OCI-LY3 (cell line): ENCODE measurements at regions not wholly inside any gene's neighbourhood (a gene's known extent, or its start where the extent isn't known, plus 50 kb on each side); places are given as distances from the start of the nearest gene placed in this dataset.

Experiments used
- H2AFZ ChIP-seq: fragments of 200-600, 300-600 bp; shearing (Covaris generic); 2 replicates; pipeline ENCODE4 v1.6.0; 2014; ENCODE audit warnings: antibody characterized with exemption, low read depth, low read length
- H3K27ac ChIP-seq: fragments of 200-600, 300-600 bp; sonication (generic); 2 replicates; pipeline ENCODE4 v1.5.1; 2014; ENCODE audit warnings: mild to moderate bottlenecking, low read length, moderate library complexity, mixed read lengths
- H3K27me3 ChIP-seq: fragments of 200-600, 300-600 bp; sonication (generic); 2 replicates; pipeline ENCODE4 v1.6.1; 2014; ENCODE audit warnings: low read depth, low read length, mixed read lengths
- H3K36me3 ChIP-seq: fragments of 200-600, 300-600 bp; sonication (generic); replicated peaks from 2 replicates; pipeline ENCODE3; 2014; ENCODE audit warnings: low read depth, low read length, mixed read lengths
- H3K4me1 ChIP-seq: fragments of 300-600, 200-600 bp; sonication (generic); 2 replicates; pipeline ENCODE4 v1.6.1; 2014; ENCODE audit warnings: low read length, mixed read lengths
- H3K4me2 ChIP-seq: fragments of 200-600, 300-600 bp; sonication (generic); 2 replicates; pipeline ENCODE4 v1.6.1; 2014; ENCODE audit warnings: low read length, mixed read lengths
- H3K4me3 ChIP-seq: fragments of 300-600, 200-600 bp; sonication (generic); 2 replicates; pipeline ENCODE4 v1.5.1; 2014; ENCODE audit warnings: antibody characterized with exemption, mild to moderate bottlenecking, low read length, moderate library complexity
- H3K79me2 ChIP-seq: fragments of 300-600, 200-600 bp; shearing (Covaris generic); 2 replicates; pipeline ENCODE4 v1.6.1; 2014; ENCODE audit warnings: mild to moderate bottlenecking, low read length, mixed read lengths
- H3K9ac ChIP-seq: fragments of 300-600, 200-600 bp; shearing (Covaris generic); 2 replicates; pipeline ENCODE4 v1.6.0; 2014; ENCODE audit warnings: mild to moderate bottlenecking, low read length, moderate library complexity
- H3K9me3 ChIP-seq: fragments of 200-600, 300-600 bp; shearing (Covaris generic); 2 replicates; pipeline ENCODE4 v1.6.1; 2014; ENCODE audit warnings: low read length, mixed read lengths; ENCODE audit not compliant: insufficient read depth
- H4K20me1 ChIP-seq: fragments of 200-600, 300-600 bp; sonication (generic); 2 replicates; pipeline ENCODE4 v1.6.1; 2016; ENCODE audit warnings: low read length, mixed read lengths; ENCODE audit not compliant: insufficient read depth
- EZH2phosphoT487 ChIP-seq: fragments of 200-600 bp; shearing (Covaris generic); IDR thresholded peaks from 2 replicates; pipeline ENCODE4 v1.6.1; 2018; ENCODE audit warnings: antibody characterized with exemption, mixed run types, low read depth
- TF ChIP-seq, protein P1 (sequence below): fragments of 200-600, 300-600 bp; sonication (generic); IDR thresholded peaks from 2 replicates; pipeline ENCODE4 v1.5.1; 2014; ENCODE audit warnings: antibody characterized with exemption, low read length, low read depth

DNA sequence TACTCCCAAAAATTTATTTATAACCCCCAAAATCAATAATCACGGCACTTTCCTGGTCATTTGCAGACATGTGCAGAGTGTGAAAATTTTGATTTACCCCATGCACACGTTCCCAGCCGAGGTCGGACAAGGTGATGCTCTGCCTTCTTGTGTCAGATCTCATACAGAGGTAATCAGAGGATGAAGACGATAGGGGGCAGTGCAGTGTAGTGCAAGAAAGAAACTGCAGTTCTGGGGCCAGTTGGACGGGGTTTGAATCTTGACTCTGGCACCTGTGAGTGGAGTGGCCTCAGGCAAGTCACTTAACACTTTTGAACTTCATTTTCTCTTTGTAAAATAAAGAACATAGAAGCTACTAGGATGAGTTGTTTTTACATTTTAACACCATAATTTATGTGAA is 88.4 kb downstream of the FRMPD3 start:
- TF ChIP-seq EZH2phosphoT487, result no peak
- TF ChIP-seq, protein P1, sequence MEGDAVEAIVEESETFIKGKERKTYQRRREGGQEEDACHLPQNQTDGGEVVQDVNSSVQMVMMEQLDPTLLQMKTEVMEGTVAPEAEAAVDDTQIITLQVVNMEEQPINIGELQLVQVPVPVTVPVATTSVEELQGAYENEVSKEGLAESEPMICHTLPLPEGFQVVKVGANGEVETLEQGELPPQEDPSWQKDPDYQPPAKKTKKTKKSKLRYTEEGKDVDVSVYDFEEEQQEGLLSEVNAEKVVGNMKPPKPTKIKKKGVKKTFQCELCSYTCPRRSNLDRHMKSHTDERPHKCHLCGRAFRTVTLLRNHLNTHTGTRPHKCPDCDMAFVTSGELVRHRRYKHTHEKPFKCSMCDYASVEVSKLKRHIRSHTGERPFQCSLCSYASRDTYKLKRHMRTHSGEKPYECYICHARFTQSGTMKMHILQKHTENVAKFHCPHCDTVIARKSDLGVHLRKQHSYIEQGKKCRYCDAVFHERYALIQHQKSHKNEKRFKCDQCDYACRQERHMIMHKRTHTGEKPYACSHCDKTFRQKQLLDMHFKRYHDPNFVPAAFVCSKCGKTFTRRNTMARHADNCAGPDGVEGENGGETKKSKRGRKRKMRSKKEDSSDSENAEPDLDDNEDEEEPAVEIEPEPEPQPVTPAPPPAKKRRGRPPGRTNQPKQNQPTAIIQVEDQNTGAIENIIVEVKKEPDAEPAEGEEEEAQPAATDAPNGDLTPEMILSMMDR, result peak; percentile 61
- Histone ChIP-seq H3K79me2 (no peaks in the 10 kb centered on the region), H3K27ac (no peak overlapping the region), H3K9ac (no peak overlapping the region), H3K4me2 (no peak overlapping the region), H4K20me1 (no peaks in the 10 kb centered on the region), H3K4me3 (no peak overlapping the region), H3K4me1 (peaks cover 7% of the 10 kb centered on the region), H2AFZ (no peak overlapping the region), H3K9me3 (no peaks in the 10 kb centered on the region), H3K27me3 (no peaks in the 10 kb centered on the region), H3K36me3 (no peaks in the 10 kb centered on the region)

DNA sequence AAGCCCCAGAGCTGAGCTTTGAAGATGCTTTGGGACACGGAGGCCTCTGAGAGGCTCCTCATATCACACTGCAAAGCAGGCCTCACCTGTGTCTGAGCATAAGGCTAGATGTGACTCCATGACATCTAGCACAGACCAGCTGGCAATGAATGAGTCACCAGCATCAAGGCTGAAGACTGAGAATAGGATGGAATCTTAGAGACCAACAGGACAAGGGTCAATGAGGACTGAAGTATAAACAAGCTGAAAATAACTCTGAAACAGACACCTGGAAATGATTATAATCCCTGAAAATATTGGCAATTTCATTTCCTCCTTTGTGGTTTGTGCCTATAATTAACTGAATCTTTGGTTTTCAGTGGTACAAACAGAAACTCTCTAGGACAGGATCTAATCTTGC is 87.1 kb upstream of the PRPS1 start:
- no peaks in the 10 kb centered on the region for H3K36me3 ChIP-seq
- TF ChIP-seq, protein P1, result no peak
- no peak for TF ChIP-seq EZH2phosphoT487
- no peak overlapping the region for H3K4me3 ChIP-seq
- no peak overlapping the region for H2AFZ ChIP-seq
- no peak overlapping the region for H3K4me2 ChIP-seq
- H3K79me2 ChIP-seq, result no peaks in the 10 kb centered on the region
- no peak overlapping the region for H3K9ac ChIP-seq
- H3K27me3 ChIP-seq, result no peaks in the 10 kb centered on the region
- no peak overlapping the region for H3K27ac ChIP-seq
- no peaks in the 10 kb centered on the region for H3K9me3 ChIP-seq
- no peaks in the 10 kb centered on the region for H4K20me1 ChIP-seq
- peaks cover 7% of the 10 kb centered on the region for H3K4me1 ChIP-seq

DNA sequence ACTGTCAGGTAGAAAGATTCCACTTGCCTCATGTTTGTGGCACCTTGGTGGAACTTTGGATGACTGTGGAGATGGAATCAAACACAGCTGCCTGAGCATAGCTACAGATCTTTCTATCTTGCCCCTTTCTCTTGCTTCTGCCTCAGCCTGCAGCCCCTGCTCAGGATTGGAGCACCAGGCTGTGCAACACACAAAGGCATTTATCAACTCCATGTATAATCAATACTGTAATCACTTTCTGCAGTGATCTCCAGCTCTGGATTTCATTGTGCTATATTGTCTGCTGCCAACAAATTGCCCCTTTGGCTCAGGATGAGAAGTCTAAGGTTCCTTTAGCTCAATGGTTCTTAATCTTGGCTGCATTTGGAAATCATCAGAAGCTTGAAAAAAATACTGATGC is 86.3 kb upstream of the PRPS1 start:
- no peak for TF ChIP-seq EZH2phosphoT487
- H4K20me1 ChIP-seq, result no peaks in the 10 kb centered on the region
- H3K9ac ChIP-seq, result no peak overlapping the region
- H3K27me3 ChIP-seq, result no peaks in the 10 kb centered on the region
- H3K9me3 ChIP-seq, result no peaks in the 10 kb centered on the region
- H3K27ac ChIP-seq, result no peak overlapping the region
- H2AFZ ChIP-seq, result no peak overlapping the region
- no peak overlapping the region for H3K4me3 ChIP-seq
- no peaks in the 10 kb centered on the region for H3K79me2 ChIP-seq
- H3K4me2 ChIP-seq, result no peak overlapping the region
- peaks cover 7% of the 10 kb centered on the region for H3K4me1 ChIP-seq
- H3K36me3 ChIP-seq, result no peaks in the 10 kb centered on the region

DNA sequence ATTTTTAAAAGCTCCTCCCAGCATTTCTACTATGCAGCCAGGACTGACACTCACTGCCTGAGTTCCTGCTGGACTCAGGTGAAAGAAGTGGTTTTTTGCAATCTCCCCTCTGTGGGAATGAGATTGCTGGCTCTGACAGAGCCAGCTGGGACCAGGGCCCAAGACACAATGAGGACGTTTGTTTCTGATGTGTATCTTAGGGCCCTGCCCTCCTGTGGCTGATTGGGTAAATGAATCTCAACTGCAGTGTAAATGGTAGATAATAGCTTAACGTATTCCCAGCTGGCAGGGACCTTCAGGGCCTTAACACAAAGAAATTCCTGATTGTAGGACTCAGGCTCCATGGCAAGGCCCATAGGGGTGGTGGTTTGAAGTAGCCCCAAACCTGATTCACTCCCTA is 85.8 kb upstream of the PRPS1 start:
- H3K9me3 ChIP-seq, result no peaks in the 10 kb centered on the region
- no peaks in the 10 kb centered on the region for H3K79me2 ChIP-seq
- H3K4me2 ChIP-seq, result no peak overlapping the region
- H4K20me1 ChIP-seq, result no peaks in the 10 kb centered on the region
- H3K4me1 ChIP-seq, result peaks cover 7% of the 10 kb centered on the region
- no peak for TF ChIP-seq EZH2phosphoT487
- TF ChIP-seq, protein P1, result peak; percentile 14; the same call in 1 of the 2 replicates
- no peak overlapping the region for H3K9ac ChIP-seq
- H3K27ac ChIP-seq, result no peak overlapping the region
- no peak overlapping the region for H2AFZ ChIP-seq
- H3K36me3 ChIP-seq, result no peaks in the 10 kb centered on the region
- no peak overlapping the region for H3K4me3 ChIP-seq
- H3K27me3 ChIP-seq, result no peaks in the 10 kb centered on the region

DNA sequence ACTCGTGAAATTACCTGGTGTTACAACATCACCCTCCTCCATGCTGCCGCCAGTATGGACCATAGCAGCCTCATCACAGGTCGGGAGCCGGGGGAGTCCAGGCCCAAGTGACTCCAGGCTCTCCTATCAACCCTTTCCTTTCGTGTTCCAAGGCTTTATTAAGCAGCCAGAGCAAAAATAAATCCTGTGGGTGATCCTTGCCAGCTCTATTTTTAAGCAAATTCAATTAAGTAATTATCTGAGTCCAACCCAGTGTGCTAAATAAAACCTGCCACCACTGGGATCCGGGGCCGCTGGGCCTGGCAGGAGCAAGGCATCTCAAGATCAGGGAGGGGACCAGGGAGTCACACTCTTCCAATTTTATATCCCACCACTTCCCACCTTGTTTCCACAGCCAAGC is 80.7 kb upstream of the PRPS1 start:
- Histone ChIP-seq H3K27ac (no peak overlapping the region), H3K4me1 (no peaks in the 10 kb centered on the region), H3K9me3 (no peaks in the 10 kb centered on the region), H3K9ac (no peak overlapping the region), H3K36me3 (no peaks in the 10 kb centered on the region), H4K20me1 (no peaks in the 10 kb centered on the region), H3K4me2 (no peak overlapping the region), H3K27me3 (no peaks in the 10 kb centered on the region), H2AFZ (no peak overlapping the region), H3K79me2 (no peaks in the 10 kb centered on the region), H3K4me3 (no peak overlapping the region)
- TF ChIP-seq, protein P1, result no peak
- no peak for TF ChIP-seq EZH2phosphoT487
